ENCODE measurements at regions not wholly inside any gene's neighbourhood (a gene's known extent, or its start where the extent isn't known, plus 50 kb on each side); places are given as distances from the start of the nearest gene placed in this dataset.

DNA sequence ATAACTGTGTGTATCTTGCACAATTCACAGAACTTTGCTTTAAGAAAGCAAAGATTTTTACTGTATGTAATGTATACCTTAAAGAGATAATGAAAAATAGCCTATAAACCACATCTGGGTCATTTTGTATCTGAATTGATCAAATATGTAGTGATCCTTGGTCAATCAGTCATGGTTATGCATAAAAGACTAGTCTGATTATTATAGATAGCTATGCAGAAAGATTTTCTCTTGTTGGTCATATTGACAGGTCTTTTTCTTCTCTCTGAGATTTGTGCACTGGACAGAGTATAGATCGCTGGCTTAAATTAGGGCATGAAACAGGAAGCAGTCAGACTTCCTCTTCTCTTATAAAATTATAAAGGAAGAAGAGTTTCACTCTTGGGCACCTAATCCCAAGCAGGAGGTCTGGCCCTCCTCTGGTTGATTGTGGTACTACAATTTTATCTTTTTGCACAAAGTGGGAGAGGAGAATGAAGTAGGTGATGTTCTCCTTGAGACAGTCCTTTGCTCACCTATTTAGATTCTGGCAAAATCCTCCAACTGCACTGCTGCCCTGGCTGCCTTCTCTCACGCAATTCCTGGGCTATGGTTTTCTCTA is 380.9 kb upstream of the RGS17 start:
- ATAC-seq (ENCODE audit: low read depth) = no peak
- CTCF ChIA-PET = no interaction called here
- Mint-ChIP-seq H3K4me3 (no peak overlapping the region), H3K9me3 (peaks cover 2% of the 10 kb centered on the region), H3K4me1 (no peaks in the 10 kb centered on the region), H3K27ac (no peak overlapping the region), H3K27me3 (no peaks in the 10 kb centered on the region), H3K36me3 (ENCODE audit: low read depth) (no peaks in the 10 kb centered on the region)
- TF ChIP-seq, protein P1, sequence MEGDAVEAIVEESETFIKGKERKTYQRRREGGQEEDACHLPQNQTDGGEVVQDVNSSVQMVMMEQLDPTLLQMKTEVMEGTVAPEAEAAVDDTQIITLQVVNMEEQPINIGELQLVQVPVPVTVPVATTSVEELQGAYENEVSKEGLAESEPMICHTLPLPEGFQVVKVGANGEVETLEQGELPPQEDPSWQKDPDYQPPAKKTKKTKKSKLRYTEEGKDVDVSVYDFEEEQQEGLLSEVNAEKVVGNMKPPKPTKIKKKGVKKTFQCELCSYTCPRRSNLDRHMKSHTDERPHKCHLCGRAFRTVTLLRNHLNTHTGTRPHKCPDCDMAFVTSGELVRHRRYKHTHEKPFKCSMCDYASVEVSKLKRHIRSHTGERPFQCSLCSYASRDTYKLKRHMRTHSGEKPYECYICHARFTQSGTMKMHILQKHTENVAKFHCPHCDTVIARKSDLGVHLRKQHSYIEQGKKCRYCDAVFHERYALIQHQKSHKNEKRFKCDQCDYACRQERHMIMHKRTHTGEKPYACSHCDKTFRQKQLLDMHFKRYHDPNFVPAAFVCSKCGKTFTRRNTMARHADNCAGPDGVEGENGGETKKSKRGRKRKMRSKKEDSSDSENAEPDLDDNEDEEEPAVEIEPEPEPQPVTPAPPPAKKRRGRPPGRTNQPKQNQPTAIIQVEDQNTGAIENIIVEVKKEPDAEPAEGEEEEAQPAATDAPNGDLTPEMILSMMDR (IDR thresholded peaks at IDR 0.05) = no peak
- DNase-seq = no peak
- POLR2A ChIA-PET = no interaction called here
- intact Hi-C loops (cut with micrococcal nuclease) = loop anchor here (2.0 kb wide), 1 partner anchor 647 kb away; no protein-coding TSS in a partner anchor

DNA sequence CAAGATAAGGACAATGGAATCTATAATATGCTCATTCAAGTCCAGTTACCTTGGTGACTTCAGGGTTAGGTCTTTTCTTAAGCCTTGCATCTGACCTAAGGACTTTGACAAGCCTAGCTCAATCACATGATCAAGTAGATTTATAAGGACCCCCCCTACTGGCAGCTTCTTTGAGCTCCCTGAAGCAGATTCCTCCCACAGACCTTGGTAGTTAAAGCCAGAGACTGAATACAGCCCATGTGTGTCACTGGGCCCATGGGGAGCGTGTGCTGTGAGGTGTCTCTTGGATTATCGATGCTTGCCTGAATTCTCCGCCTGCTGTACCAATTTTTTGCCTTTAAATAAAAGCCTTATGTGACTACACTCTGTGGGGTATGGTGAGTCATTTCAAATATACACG is 372.7 kb upstream of the RGS17 start:
- TF ChIP-seq, protein P1 (IDR thresholded peaks at IDR 0.05) = no peak
- Mint-ChIP-seq H3K27ac (no peak overlapping the region), H3K4me3 (no peak overlapping the region), H3K9me3 (no peaks in the 10 kb centered on the region), H3K27me3 (no peaks in the 10 kb centered on the region), H3K36me3 (ENCODE audit: low read depth) (no peaks in the 10 kb centered on the region), H3K4me1 (no peaks in the 10 kb centered on the region)
- ChIA-PET POLR2A (no interaction called here), CTCF (no interaction called here)
- no peak for ATAC-seq (ENCODE audit: low read depth)
- no peak for DNase-seq
- intact Hi-C loops (cut with micrococcal nuclease) = no loop called here

DNA sequence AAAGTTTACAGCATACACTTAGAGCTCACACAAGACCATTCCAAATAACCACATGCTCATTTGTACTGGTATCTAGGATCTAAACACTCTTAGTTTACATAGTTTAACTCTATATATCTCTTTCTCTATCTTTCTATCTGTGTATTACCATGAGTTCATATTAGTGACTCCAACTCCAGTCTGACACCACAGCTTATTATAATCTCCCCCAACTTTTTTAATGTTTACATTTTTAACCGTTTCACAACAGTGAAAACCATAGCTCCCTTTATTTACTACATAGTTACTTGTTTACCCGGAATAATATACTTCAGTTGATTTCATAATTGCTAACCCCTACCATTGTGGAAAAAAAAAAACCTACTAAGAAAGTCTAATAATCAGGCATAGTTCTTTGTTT is 362.4 kb upstream of the RGS17 start:
- H3K9me3 Mint-ChIP-seq = peaks cover 1% of the 10 kb centered on the region
- H3K4me3 Mint-ChIP-seq = no peak overlapping the region
- intact Hi-C loops (cut with micrococcal nuclease) = no loop called here
- POLR2A ChIA-PET = no interaction called here
- no peaks in the 10 kb centered on the region for H3K27me3 Mint-ChIP-seq
- no peaks in the 10 kb centered on the region for H3K4me1 Mint-ChIP-seq
- no peaks in the 10 kb centered on the region for H3K36me3 Mint-ChIP-seq (ENCODE audit: low read depth)
- CTCF ChIA-PET = no interaction called here
- ATAC-seq (ENCODE audit: low read depth) (no peak), DNase-seq (no peak)
- H3K27ac Mint-ChIP-seq = no peak overlapping the region
- TF ChIP-seq, protein P1 (IDR thresholded peaks at IDR 0.05) = no peak

DNA sequence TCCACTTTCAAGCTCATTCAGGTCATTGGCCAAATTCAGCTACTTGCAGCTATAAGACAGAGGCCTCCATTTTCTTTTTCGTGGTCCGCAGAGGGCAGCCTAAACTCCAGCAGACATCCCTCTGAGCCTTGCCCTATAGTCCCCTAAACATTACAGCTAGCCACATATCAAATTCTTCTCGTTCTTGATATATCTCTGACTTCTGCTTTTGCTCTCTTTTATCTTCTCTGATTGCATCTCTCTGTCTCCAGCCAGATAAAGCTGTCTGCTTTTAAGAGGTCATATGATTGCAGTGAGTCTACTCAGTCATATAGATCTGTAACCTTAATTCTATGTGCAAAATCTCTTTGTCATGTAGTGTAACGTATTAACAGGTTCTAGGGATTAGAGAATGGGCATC is 358.4 kb upstream of the RGS17 start:
- intact Hi-C loops (cut with micrococcal nuclease) = no loop called here
- Mint-ChIP-seq H3K27me3 (no peaks in the 10 kb centered on the region), H3K4me1 (no peaks in the 10 kb centered on the region), H3K4me3 (no peak overlapping the region), H3K9me3 (peaks cover 1% of the 10 kb centered on the region), H3K36me3 (ENCODE audit: low read depth) (no peaks in the 10 kb centered on the region), H3K27ac (no peak overlapping the region)
- ChIA-PET CTCF (no interaction called here), POLR2A (no interaction called here)
- no peak for DNase-seq
- TF ChIP-seq, protein P1 (IDR thresholded peaks at IDR 0.05) = no peak
- ATAC-seq (ENCODE audit: low read depth) = no peak

DNA sequence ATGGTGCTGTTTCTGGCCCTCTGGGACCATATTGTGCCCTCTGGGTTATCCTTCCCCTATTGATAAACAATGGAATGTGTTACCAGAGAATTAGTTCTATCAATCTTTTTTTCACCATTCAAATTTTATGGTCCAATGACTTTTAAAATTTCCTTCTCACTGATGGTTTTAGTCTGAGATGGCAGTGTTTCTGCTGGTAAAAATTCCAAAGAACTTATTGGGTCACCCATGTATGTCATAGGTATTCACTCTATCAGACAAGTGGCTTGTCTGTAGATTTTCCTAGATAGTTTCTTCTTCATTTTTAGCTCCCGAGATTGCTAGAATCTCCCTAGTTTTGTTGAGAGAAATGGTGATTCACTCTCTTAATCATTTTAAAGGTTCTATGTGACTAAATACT is 357.2 kb upstream of the RGS17 start:
- CTCF ChIA-PET = no interaction called here

More for the DNA sequence above, 357.2 kb upstream of the RGS17 start:
- ATAC-seq (ENCODE audit: low read depth) (no peak), DNase-seq (no peak)
- Mint-ChIP-seq H3K27ac (no peak overlapping the region), H3K9me3 (peaks cover 1% of the 10 kb centered on the region), H3K27me3 (no peaks in the 10 kb centered on the region), H3K4me1 (no peaks in the 10 kb centered on the region), H3K4me3 (no peak overlapping the region), H3K36me3 (ENCODE audit: low read depth) (no peaks in the 10 kb centered on the region)
- TF ChIP-seq, protein P1 (IDR thresholded peaks at IDR 0.05) = no peak
- intact Hi-C loops (cut with micrococcal nuclease) = no loop called here
- POLR2A ChIA-PET = no interaction called here
